ENCODE measurements at regions not wholly inside any gene's neighbourhood (a gene's known extent, or its start where the extent isn't known, plus 50 kb on each side); places are given as distances from the start of the nearest gene placed in this dataset.

DNA sequence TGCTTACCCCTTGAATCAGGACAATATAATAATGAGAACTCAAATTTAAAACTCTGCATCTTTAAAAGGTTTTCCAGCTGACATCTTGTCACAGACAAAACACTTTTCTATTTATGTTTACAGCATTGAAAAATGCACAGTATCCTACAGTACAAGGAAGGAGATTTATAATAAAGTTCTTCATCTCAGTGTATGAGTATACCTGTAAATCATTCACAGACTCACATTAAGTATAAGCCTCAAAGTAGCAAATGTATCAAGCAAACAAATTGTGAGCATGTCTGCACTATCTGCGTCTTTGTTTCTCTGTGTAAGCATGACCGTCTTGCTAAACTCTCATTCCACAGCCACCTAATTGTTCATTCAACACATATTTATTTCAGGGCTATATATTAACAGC lies 52.8 kb downstream of the PPP1R2C start:
- DNase-seq = no peak

DNA sequence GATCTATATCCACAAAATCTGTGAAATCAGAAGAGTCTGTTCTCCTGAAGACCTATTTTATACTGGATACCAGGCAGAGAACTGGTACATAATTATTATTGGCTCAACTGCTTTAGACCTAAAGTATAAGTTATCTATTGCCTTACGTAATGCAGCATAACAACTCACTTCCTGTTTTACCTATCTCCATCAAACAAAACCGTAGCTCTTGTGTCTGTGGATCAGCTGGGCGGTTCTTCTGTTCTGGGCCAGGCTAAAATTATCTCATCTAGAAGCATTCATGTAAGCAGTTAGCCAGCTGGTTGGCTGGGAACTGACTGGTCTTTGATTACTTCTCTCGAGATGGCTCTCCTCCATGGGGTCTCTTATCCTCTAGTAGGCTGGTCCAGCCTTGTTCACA lies 57.8 kb downstream of the PPP1R2C start:
- no peak for DNase-seq

DNA sequence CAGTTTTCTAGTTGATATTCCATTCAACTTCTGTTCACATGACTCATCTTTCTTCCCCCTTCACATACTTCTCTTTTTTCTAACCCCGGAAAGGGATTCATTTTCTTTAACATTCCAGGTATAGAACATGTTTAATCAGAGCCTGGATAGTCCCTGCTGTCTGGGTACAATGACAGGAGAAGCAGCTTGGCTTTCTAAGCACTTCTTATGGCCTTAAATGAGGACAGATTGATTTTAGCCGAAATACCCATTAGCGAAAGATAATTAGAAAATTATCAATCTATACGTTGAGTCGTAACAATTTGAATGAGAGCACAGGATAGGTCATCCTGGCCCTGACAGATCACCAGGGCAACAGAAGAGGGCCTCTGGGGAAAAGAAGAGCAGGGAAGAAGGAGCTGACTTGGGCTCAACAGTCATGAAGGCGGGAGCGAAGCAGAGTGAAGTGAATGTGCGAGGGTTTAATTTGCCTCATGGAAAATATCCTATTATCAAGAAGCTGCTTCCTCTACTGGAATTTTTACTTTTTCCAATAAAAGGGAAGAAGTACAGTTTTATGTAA lies 62.2 kb downstream of the PPP1R2C start:
- no peak for DNase-seq

DNA sequence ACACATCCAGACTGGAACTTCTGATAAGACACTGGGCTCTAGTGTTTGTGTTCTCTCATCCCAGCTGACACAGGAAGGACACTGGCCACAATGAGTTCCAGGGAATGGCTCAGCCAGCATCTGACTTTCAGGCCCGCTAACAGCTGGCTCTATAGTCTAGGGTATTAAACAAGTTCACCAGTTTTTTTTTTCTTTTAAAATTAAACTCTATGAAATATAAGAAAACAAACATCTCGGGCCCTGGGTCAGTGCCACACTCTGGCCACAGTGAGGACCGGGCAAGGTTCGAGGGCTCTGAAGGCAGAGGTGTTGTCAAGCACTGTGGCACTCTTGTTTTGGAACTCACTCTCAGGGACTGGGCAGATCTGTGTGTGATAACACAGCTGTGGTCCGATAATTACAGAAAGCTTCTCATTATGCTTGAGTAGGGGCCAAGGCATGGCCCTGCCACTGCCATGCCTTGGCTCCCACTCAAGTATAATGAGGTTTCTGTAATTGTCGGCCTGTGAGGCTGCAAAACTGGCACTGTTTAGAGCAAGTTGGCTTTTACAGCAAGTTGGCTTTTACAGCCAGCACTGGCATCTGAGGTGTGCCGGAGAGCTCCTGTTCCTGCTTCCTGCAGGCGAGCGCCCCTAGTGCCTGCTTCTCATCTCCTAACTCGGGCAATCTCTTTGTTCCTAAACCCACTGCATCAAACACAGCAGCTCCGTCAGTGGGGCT lies 62.8 kb downstream of the PPP1R2C start:
- peak; percentile 71 for DNase-seq

DNA sequence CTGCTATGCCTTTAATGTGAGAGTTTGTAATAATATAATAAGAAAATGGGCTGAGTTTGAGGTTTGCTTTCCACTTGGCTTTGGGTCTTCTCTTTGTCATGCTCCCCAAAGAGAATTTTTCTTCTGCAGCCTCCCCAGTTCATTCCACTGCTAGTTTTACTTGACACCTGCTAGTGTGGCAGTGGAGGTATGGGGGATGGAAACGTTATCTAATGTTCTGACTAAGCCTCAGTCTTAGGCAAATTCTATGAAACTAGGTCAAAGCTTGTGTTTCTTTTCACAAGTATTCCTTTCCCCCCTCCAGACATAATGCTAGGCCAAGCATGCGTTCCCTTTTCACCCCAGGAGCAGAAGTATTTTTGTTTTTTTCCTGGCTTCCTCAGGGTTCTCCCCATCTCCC lies 67.5 kb downstream of the PPP1R2C start:
- no peak for DNase-seq

DNA sequence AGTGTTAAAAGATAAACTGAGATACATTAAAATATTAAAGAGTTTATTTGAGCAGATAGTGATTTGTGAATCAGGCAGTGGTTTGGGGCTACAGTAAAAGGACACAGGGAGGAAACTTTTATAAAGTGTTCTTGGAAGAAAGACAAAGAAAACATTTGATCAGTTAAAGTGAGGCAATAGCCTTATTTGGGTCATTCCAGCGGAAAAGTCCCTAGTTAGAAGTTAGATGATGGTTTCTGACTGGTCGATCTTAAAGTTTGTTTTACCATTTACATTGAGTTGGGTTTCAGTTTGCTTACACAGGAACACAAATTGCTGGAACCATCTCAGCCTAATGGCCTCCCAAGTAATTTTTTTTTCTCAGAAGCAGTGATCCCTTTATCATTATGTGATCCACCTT lies 69.7 kb downstream of the PPP1R2C start:
- no peak for DNase-seq

DNA sequence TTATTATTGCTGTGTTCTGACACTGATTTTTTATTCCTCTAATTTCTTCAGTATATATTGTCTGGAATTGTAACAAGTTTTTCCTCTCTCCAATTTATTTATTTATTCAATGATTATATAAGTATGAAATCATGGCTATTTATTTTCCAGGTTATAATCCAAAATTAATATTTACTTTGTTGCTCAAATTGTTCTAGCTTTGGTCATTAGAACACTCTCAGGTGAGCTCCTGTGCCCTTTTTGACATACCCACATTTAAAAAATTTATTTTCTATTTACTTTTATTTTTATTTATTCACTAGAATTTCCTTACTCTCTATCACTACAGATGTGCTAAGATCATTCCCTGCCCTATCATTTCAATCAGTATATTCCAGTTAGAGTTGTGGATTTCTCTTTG lies 70.2 kb downstream of the PPP1R2C start:
- no peak for DNase-seq

DNA sequence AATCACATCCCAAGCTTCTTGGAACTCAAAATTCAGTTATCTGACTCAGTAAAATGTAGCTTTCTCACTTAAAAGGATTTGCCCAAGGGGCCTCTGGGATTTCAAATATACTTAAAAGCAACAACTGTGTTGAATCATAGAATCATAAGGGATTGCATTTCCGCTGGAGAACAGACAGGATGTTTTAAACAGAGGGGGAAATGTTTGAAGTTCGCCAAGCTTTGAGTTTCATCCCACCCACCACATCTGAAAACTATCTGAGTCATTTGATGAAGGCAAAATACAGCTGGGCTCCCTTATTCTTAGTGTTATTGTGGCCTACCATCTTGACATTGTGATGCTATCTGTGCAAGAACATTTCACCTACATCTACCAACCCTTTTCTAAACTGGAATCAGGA lies 73.5 kb downstream of the PPP1R2C start:
- no peak for DNase-seq

DNA sequence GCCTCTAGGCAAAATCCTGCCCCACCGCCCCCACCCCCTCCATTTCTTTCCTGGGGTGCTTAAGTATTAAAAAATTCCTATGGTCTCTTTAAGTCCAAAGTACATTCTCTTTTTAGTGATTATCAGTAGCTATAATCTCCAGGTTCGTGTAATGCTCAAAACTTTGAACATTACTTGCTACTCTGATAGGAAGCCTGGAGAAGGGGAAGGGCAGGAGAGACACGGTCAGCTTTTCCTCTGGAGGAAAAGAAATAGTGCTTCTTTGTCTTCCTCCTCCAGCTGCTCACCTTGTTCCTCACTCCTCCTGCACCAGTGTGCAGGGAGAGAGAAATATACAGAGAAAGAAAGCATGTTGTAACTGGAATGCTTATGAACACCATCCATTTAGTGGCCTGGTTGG lies 80.4 kb downstream of the PPP1R2C start:
- DNase-seq = no peak

DNA sequence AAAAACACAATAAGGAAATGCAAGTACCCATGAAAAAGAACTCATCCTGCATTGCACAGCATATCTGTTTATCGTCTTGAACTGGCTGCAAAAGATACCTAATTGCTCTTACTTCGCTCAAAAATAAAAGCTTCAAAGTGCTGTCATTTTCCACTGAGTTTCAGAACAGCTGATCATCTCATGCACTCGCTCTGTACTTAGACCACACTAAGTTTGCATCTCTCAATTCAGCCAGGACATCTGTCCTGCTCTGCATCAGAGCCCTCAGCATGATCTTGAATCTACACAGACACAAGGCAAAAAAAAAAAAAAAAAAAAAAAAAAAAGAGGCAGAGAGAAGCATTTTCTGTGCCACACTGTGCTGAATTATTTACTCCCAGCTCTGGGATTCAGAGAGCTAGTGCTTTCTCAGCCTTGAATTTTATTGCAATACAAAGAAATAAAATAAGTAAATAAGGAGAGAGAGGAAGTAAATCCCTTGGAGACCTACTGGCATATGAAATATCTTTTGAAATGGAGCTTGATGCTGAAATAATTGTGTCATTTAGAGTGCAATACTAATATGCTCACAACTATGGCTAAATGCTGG lies 81.3 kb downstream of the PPP1R2C start:
- no peak for DNase-seq

DNA sequence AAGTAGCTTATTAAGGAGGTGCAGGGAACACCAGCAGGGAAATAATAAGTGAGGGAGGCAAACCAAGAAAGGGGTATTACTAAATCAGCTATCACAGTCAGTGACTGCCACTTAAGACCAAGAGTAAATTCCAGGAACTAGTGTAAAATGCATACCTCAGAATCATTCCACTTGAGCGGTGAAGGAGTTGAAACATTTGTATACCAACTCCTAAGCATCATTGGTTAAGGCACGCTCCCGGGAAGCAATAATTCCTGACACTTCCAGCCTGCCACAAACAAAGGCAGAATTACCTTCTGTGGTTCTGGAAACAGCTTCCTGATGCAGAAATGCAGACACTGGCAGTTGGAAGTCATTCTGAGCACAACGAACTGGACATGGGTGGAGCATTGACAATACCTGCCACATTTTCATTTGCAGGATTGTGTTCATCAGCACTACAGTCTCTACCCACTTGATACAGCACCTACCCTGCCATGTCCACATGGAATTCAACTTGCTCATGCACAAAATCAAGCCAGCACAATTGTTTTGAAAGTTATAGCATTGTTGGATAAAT lies 82.1 kb downstream of the PPP1R2C start:
- DNase-seq = no peak

DNA sequence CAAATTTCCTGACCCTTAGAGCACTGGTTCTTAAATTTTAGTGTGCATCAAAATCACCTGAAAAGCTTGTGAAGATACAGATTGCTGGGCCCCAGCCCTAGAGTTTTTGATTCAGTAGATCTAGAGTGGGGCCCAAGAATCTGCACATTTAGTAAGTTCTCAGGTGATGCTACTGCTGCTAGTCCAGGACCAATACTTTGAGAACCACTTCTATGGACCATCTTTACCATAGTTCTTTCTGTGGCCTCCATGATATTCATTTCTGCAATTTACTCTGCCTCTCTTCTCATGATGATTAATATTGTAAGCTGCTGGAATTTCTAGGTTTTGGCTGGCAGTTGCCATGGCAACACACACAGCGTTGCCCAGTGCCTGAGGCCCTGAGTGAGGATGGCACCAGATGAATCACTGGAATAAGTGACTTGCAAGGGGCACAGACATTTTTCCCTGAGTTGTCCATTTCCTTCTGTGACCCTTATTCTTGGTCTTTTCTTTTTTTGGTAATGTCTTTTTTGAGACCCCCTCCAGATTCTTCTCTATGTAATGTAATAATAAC lies 83.6 kb downstream of the PPP1R2C start:
- DNase-seq = no peak

DNA sequence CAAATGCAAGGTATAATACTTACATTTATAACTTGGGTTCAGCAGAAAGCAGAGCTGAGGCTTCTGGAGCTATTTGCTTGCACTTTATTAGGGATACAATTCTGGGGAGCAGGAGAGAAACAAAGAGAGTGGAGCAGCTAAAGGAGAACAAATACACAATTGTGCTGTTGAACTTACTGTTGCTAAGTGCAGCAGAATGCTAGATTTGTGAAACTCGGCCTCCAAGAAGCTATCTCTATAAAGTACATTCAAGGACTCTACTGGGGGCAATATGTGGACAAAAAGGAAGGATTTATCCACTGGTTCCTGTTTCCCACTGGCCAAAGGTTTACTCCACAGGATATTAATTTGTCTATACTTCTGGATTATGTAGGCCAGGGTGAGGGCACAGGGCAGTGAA lies 86.8 kb downstream of the PPP1R2C start:
- no peak for DNase-seq

DNA sequence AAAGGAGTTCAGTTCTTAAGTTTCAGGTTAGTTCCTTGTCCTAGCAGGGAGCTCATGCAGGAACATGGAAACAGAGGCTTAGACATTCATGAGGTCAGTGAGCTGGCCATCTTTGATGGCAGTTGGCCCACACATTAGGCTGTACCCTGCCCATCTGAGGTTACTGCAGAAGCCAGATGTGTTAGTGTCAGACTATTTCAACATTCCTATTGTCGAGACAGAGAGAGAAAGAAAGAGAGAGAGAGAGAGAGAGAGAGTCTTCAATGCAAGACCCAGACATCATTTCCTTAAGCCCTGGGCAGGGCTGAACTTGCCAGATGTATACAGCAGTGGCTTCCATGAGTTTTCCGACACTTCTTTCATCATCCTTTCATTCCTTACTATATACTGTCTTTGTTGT lies 91.3 kb downstream of the PPP1R2C start:
- no peak for DNase-seq

DNA sequence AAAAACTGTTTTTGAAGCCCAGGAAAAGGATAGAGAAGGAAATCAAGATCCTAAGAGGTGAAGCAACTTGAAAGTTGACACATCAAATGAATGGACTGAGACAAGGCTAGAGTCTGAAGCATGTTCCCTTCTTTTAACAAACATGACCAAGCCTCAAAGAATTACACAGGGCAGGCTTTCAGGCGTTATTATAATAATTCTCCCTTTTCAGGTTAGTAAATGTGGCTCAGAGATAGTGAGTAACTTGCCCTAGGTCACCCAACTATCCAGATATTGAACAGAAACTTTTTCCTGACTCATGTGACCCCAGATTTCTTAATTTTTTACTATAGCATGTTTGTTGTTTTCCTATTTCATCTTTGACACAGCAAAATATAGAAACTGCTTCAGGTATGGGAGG lies 91.7 kb downstream of the PPP1R2C start:
- no peak for DNase-seq

DNA sequence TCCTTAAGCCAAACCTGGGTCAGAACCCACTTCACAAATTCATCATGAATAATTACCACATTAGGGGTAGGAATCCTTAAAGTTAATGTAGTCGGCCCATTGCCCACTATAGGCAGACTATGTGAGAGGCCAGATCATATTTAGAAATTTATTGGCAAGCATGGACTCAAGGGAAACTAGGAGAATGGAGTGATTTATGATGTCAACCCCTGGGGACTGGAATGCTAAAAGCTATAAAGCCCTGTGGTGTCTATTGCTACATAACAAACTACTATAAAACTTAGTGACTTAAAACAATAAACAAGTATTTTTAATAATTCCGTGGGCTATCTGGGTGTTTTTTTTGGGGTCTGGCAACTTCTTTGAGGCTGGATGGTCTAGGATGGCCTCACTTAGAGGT lies 93.9 kb downstream of the PPP1R2C start:
- no peak for DNase-seq

DNA sequence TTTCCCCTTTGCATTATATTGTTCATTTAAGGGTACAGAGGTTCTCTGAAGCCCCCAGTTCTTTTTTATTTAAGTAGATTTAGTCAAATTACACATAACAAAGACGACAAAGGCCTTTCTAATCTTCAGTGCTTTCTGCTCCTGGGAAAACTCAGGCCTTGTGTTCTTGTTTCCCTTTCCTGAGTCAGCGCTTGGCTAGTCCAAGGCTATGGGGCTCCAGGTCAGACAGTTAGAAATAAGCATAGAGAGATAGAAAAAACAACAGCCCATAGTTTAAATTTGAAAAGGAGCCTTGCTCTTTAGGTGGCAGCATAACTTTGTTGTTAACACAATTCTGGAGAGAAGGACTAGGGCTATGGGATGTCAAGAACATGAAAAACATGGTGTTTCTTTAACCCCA lies 97.3 kb downstream of the PPP1R2C start:
- DNase-seq = no peak

DNA sequence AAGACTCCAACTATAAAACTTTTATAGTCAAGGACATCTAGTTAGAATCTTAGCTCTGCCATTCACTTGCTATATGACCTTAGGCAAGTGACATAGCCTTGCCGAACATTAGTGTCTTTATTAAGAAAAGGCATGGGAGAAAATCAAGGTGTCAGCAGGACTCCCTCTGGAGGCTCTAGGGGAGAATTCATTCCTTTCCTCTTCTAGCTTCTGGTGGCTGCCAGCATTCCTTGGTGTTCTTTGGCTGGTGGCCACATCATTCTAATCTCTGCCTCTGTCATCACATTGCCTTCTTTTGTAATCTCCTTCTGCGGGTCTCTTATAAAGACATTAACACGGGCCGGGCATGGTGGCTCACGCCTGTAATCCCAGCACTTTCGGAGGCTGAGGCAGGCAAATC lies 99.8 kb downstream of the PPP1R2C start:
- DNase-seq = no peak

DNA sequence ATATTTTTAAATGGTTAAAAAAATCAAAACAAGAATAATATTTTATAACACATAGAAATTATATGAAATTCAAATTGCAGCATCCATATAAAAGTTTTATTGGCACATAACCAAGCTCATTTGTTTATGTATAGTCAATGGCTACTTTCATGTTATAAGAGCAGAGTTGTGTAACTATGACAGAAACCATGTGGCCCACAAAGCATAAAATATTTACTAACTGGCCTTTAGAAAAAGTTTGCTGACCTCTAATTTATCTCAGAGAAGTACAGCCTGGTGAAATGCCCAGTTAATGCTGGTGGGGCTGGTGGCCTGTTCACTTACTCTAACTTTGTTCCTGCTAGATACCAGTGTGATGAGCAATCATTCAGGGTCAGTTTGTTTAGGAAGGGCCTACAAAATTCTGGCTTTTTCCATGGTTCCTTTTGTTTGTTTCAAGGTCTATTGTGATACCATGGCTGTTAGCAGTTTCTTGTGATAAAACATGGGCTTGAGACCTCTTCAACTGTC lies 104.6 kb downstream of the PPP1R2C start:
- DNase-seq = no peak

DNA sequence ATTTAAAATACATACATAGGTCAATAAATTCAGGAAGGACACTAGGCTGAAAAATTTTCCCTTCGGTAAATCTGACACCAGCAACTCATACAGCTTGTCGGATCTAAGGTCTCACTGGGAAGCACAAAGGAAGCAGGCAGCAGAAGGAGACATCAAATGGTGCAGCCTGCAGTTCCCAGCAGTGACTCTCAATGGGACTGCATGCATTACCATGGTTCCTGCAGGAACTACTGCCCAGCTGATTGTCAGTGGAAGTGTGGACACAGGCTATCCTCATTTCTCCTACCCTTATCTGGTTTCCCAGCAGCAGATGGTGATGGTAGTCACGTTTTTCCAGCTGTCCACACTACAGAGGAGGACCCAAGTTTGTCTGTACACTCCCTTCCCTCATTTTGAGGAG lies 113.3 kb downstream of the PPP1R2C start:
- DNase-seq = peak; percentile 9

DNA sequence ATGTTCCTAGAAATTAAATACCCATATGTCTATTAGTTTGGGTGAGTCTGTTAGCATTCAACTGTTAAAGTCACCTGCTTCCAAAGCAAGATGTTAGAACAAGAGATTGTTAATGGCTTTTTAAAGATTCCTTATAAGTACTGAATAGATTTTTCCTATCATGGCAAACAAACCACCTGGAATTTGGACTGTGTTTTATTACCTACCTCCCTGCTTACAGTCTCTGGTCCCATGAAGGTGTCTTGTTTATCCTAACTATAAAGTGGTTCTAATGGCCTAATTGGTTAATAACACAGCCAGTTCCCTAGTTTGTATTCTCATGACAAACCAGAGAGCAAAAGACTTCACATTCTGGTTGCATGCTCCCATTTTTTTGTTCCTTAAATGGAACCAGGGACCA lies 149.5 kb downstream of the PPP1R2C start:
- DNase-seq = no peak

DNA sequence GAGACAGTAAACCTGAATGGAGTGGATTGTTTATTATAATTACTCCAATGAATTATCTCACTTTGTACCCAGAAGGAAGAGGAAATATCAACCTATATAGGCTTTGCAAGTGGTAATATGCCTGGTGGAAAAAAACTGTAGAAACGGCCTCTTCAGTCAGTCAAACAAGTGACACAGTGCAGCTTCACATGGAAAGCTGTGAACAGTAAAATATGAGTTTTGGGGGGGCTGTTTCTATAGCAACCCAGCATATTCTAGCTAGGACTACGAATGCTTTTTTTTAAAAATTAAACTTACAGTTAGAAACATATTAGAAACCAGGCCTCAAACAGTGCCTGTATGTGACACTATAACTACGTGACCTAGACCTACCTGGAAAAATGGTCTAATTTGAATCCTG lies 150.1 kb downstream of the PPP1R2C start:
- DNase-seq = no peak

DNA sequence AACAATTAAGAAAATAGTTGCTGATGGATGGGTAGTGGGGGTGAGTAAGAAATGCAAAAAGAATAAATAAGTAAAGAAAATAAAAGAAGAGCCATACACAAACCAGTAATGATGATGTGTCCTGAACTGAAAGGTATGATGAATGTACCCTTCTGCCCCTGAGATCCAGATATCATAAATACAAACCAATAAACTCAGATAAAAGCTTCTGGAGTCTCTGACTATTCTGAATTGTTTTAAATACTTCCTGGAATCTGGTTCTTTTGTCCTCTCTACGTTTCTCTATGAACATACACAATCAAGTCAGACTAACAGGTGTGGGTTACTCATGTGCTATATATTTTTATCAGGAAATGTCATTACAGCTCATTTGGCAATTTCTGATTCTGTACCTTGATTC lies 153.4 kb downstream of the PPP1R2C start:
- no peak for DNase-seq

DNA sequence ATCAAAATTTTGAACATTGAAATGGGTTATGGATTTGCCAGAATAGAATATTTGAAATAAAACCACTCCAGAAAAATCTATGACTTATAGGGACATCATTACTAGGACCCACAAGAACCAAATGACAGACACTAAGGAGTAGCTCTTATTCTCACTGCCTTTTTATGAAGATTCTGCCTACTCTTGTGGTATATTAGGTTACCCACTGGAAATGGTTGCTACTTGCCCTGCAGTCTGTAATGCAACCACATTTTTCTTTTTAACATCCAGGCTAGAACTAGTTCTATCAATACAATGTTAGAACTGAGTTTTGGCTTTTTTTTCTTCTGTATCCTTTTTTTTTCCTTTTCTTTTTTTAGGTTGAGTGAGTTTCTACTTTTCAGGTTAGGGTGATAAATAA lies 158.9 kb downstream of the PPP1R2C start:
- DNase-seq = no peak
